OCI-LY7 (cell line): ENCODE measurements at regions not wholly inside any gene's neighbourhood (a gene's known extent, or its start where the extent isn't known, plus 50 kb on each side); places are given as distances from the start of the nearest gene placed in this dataset.

Source experiments
- BruUV-seq: library from RNA; stranded (reverse); fragments of 400-500 nt; replicated peaks from 2 replicates; lab custom pipeline; 2021; lab: Mats Ljungman, UMichigan
- CTCF ChIA-PET: fragments of 300-600 bp; sonication (Branson Sonifier 250); formaldehyde crosslinking; loops from one replicate; lab custom pipeline; 2022; ENCODE audit warnings: antibody characterized with exemption; ENCODE audit not compliant: unreplicated experiment; lab: Charles Lee
- POLR2A ChIA-PET: fragments of 300-600 bp; sonication (Branson Sonifier 250); formaldehyde crosslinking; loops from one replicate; lab custom pipeline; 2022; ENCODE audit warnings: antibody characterized with exemption; lab: Charles Lee
- DNase-seq: peaks from one replicate; pipeline ENCODE4 v3.0.0-alpha.2; 2015; ENCODE audit warnings: low spot score
- H2AFZ ChIP-seq: fragments of 200-600 bp; sonication (generic), shearing (Covaris generic); 2 replicates; pipeline ENCODE4 v1.6.1; 2014; ENCODE audit warnings: mild to moderate bottlenecking, antibody characterized with exemption, low read length, moderate library complexity
- H3K27ac ChIP-seq: fragments of 200-600 bp; sonication (generic); 2 replicates; pipeline ENCODE4 v1.5.1; 2014; ENCODE audit warnings: mixed run types, low read depth, mild to moderate bottlenecking, moderate library complexity, low read length, inconsistent platforms; ENCODE audit not compliant: poor library complexity, severe bottlenecking
- H3K36me3 ChIP-seq: fragments of 200-600 bp; sonication (generic); 2 replicates; pipeline ENCODE4 v1.6.1; 2014; ENCODE audit warnings: mild to moderate bottlenecking, antibody characterized with exemption, low read length, moderate library complexity, mixed read lengths; ENCODE audit not compliant: insufficient read depth
- H3K4me1 ChIP-seq: fragments of 200-600 bp; sonication (generic); 2 replicates; pipeline ENCODE4 v1.5.1; 2014; ENCODE audit warnings: mild to moderate bottlenecking, low read length; ENCODE audit not compliant: insufficient read depth, poor library complexity, severe bottlenecking
- H3K4me2 ChIP-seq: fragments of 200-600 bp; sonication (generic); 2 replicates; pipeline ENCODE4 v1.6.1; 2014; ENCODE audit warnings: mild to moderate bottlenecking, low read length
- H3K4me3 ChIP-seq: fragments of 200-600 bp; sonication (generic); 2 replicates; pipeline ENCODE4 v1.5.1; 2014; ENCODE audit warnings: mild to moderate bottlenecking, low read depth, low read length; ENCODE audit not compliant: poor library complexity, severe bottlenecking
- H3K79me2 ChIP-seq: fragments of 200-600 bp; sonication (generic); 2 replicates; pipeline ENCODE4 v1.6.1; 2016; ENCODE audit warnings: low read depth, mild to moderate bottlenecking, low read length, moderate library complexity, mixed read lengths; ENCODE audit not compliant: insufficient read depth
- H3K9me2 ChIP-seq: fragments of 200-600 bp; sonication (generic); 2 replicates; pipeline ENCODE4 v1.6.1; 2016; ENCODE audit warnings: mild to moderate bottlenecking, low read length, mixed read lengths; ENCODE audit not compliant: insufficient read depth
- H3K9me3 ChIP-seq: fragments of 200-600 bp; sonication (generic); 2 replicates; pipeline ENCODE4 v1.6.1; 2014; ENCODE audit warnings: mild to moderate bottlenecking, mixed run types, low read length, mixed read lengths
- H4K20me1 ChIP-seq: fragments of 200-600 bp; sonication (generic); 2 replicates; pipeline ENCODE4 v1.6.1; 2014; ENCODE audit warnings: mild to moderate bottlenecking, antibody characterized with exemption, low read length, moderate library complexity, mixed read lengths; ENCODE audit not compliant: insufficient read depth
- EZH2phosphoT487 ChIP-seq: fragments of 200-600 bp; sonication (generic); IDR thresholded peaks from 2 replicates; pipeline ENCODE4 v1.6.1; 2018; ENCODE audit warnings: low read depth, borderline replicate concordance, mild to moderate bottlenecking, mixed run types, antibody characterized with exemption, low read length, moderate library complexity, mixed read lengths
- intact Hi-C: fragments of 100-400 bp; cut with micrococcal nuclease; formaldehyde crosslinking; loops from one replicate; pipeline ENCODE4 v1.10.0; 2022; ENCODE audit not compliant: unreplicated experiment
- TF ChIP-seq, protein P1 (sequence below): fragments of 200-600 bp; sonication (generic); conservative IDR thresholded peaks from 2 replicates; pipeline ENCODE4 v1.5.1; 2014; ENCODE audit warnings: mild to moderate bottlenecking, antibody characterized with exemption, low read length, moderate library complexity, mixed read lengths

DNA sequence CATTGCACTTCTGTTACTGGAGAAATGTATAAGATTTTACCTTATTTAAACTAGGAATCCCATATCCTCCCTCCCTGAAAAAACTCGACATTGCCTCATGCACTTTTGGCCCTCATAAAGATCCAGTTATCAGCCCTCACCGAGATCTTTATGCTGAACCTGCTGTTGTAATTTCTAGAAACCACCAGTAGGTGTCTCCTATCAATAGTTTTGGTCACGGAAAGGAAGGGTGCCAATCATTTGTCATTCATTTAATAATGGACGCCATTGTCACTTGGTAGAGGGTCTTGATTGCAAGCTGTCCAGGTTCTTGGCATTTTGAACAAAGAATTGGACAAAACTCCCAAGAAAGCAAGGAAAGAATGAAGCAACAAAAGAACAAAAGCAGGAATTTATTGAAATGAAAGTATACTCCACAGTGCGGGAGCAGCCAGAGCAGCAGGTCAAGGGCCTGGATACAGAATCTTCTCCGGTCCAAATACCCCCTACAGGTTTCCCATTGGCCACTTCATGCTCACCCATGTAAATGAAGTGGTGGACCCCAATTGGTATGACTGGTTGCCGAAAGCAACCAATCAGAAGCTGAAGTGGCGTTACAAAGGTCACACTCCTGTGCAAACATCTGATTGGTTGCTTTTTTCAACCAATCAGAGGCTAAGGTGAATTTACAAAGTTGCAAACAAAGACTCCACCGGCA lies 524.3 kb downstream of the PSAT1 start:
- H3K36me3 ChIP-seq: no peaks in the 10 kb centered on the region
- H3K27ac ChIP-seq: no peak overlapping the region
- no peaks in the 10 kb centered on the region for H3K79me2 ChIP-seq
- H3K4me1 ChIP-seq: no peaks in the 10 kb centered on the region
- no peaks in the 10 kb centered on the region for H4K20me1 ChIP-seq
- intact Hi-C loops: no loop called here
- H3K4me3 ChIP-seq: no peak overlapping the region
- no peak for TF ChIP-seq EZH2phosphoT487
- TF ChIP-seq, protein P1, sequence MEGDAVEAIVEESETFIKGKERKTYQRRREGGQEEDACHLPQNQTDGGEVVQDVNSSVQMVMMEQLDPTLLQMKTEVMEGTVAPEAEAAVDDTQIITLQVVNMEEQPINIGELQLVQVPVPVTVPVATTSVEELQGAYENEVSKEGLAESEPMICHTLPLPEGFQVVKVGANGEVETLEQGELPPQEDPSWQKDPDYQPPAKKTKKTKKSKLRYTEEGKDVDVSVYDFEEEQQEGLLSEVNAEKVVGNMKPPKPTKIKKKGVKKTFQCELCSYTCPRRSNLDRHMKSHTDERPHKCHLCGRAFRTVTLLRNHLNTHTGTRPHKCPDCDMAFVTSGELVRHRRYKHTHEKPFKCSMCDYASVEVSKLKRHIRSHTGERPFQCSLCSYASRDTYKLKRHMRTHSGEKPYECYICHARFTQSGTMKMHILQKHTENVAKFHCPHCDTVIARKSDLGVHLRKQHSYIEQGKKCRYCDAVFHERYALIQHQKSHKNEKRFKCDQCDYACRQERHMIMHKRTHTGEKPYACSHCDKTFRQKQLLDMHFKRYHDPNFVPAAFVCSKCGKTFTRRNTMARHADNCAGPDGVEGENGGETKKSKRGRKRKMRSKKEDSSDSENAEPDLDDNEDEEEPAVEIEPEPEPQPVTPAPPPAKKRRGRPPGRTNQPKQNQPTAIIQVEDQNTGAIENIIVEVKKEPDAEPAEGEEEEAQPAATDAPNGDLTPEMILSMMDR: peak; percentile 85
- DNase-seq: peak; percentile 43
- no peak overlapping the region for H3K4me2 ChIP-seq
- no peaks in the 10 kb centered on the region for H3K9me3 ChIP-seq
- no peak overlapping the region for H2AFZ ChIP-seq
- H3K9me2 ChIP-seq: no peaks in the 10 kb centered on the region
- CTCF ChIA-PET: no interaction called here
- POLR2A ChIA-PET: no interaction called here
- no TSS peak for BruUV-seq

DNA sequence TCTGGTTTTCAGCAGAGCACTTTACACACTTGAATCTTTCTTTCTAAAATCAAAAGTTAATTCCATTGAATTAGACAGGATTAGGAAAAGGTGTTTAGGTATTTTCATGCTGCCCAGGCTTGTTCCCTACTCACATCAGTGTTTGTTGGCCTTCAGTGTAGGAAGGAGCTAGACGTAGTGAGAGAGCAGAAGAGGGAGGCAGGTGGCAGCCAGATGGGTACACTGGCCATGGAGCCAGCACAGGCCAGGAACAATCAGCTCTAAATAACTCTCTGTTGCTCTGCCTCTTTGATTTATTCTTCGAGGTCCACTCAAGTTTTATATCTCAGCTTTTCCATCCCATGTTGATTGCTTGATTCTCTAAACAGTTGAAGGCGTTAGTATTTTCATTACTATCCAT lies 529.6 kb downstream of the PSAT1 start:
- Histone ChIP-seq H3K4me1 (no peaks in the 10 kb centered on the region), H3K9me3 (no peaks in the 10 kb centered on the region), H3K27ac (no peak overlapping the region), H3K4me2 (no peak overlapping the region), H4K20me1 (no peaks in the 10 kb centered on the region), H3K36me3 (no peaks in the 10 kb centered on the region), H3K4me3 (no peak overlapping the region), H3K9me2 (no peaks in the 10 kb centered on the region), H3K79me2 (no peaks in the 10 kb centered on the region), H2AFZ (no peak overlapping the region)
- DNase-seq: no peak
- no peak for TF ChIP-seq EZH2phosphoT487
- TF ChIP-seq, protein P1: no peak
- no TSS peak for BruUV-seq
- ChIA-PET CTCF (no interaction called here), POLR2A (interaction anchor here (0.7 to 1.2 kb wide), 2 partner anchors 32 to 1104 kb away, joined by 3 to 4 read pairs; no protein-coding TSS in a partner anchor)
- intact Hi-C loops: no loop called here

DNA sequence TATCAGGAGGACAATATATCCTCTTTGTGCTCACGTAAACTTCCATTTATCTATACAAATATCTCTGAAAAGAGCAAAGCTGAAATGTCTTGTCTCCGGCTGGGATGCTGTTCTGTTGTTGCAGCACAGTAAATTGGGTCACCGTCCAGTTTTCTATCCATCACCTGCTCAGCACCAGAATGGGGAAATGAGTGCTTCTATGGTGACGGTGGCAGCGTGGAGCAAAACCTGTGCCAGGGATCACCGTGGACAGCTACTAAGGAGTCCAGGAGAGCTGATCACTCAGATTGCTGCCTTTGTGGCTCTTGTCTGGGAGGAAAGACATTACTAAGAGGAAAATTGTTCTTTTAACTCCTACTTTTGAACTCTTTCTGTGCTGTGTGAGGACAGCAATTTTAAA lies 531.6 kb downstream of the PSAT1 start:
- TF ChIP-seq EZH2phosphoT487: no peak
- TF ChIP-seq, protein P1: no peak
- POLR2A ChIA-PET: interaction anchor here (0.6 kb wide), 1 partner anchor 1330 kb away, joined by 3 read pairs; no protein-coding TSS in a partner anchor
- no peak overlapping the region for H3K27ac ChIP-seq
- BruUV-seq: no TSS peak
- H3K9me2 ChIP-seq: no peaks in the 10 kb centered on the region
- no peaks in the 10 kb centered on the region for H3K9me3 ChIP-seq
- DNase-seq: no peak
- no peak overlapping the region for H3K4me2 ChIP-seq
- H4K20me1 ChIP-seq: no peaks in the 10 kb centered on the region
- no peaks in the 10 kb centered on the region for H3K79me2 ChIP-seq
- no peak overlapping the region for H2AFZ ChIP-seq
- H3K4me1 ChIP-seq: no peaks in the 10 kb centered on the region
- CTCF ChIA-PET: no interaction called here
- no peak overlapping the region for H3K4me3 ChIP-seq
- intact Hi-C loops: no loop called here
- no peaks in the 10 kb centered on the region for H3K36me3 ChIP-seq
